Mammary epithelial cell (primary cell): ENCODE measurements at regions not wholly inside any gene's neighbourhood (a gene's known extent, or its start where the extent isn't known, plus 50 kb on each side); places are given as distances from the start of the nearest gene placed in this dataset.

Experiments used
- EZH2 ChIP-seq: IDR thresholded peaks from 2 replicates; pipeline ENCODE4 v1.6.1; 2012; ENCODE audit warnings: low read length, inconsistent platforms, borderline replicate concordance
- TF ChIP-seq, protein P1 (sequence below), 2 donors: IDR thresholded peaks in 1 of 2; conservative IDR thresholded peaks in 1 of 2; 2 replicates each; pipeline ENCODE4 v1.5.1; 2011 to 2012; ENCODE audit warnings: inconsistent platforms in 2 of 2, low read length in 2 of 2, mild to moderate bottlenecking in 2 of 2, control low read depth in 1 of 2, low read depth in 1 of 2; ENCODE audit not compliant: insufficient read depth in 1 of 2; ENCODE audit errors: extremely low read depth in 1 of 2

DNA sequence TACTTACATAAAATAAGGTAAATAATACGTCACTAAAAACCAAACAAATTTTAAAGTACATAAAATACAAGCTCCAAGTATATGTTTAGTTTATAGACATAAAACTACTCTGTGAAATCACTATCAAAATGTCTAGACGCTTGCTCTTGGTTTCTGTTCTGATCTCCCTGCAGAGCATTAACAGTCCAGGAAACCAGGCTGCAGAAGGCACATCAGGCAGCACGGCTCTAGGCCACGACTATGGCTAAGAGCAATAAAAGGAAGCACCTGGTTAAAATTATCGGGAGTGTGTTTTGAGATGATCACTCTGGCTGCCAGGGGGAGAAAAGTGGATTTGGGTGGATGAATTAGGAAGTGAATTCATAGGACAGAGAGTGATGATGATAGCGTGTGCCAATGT lies 196.0 kb upstream of the SPHKAP start:
- TF ChIP-seq, protein P1, sequence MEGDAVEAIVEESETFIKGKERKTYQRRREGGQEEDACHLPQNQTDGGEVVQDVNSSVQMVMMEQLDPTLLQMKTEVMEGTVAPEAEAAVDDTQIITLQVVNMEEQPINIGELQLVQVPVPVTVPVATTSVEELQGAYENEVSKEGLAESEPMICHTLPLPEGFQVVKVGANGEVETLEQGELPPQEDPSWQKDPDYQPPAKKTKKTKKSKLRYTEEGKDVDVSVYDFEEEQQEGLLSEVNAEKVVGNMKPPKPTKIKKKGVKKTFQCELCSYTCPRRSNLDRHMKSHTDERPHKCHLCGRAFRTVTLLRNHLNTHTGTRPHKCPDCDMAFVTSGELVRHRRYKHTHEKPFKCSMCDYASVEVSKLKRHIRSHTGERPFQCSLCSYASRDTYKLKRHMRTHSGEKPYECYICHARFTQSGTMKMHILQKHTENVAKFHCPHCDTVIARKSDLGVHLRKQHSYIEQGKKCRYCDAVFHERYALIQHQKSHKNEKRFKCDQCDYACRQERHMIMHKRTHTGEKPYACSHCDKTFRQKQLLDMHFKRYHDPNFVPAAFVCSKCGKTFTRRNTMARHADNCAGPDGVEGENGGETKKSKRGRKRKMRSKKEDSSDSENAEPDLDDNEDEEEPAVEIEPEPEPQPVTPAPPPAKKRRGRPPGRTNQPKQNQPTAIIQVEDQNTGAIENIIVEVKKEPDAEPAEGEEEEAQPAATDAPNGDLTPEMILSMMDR (conservative IDR thresholded peaks at IDR 0.05 in 1 of 2, IDR thresholded peaks at IDR 0.05 in 1 of 2; ENCODE audit: extremely low read depth in 1 of 2, insufficient read depth in 1 of 2, low read depth in 1 of 2, low read length in 2 of 2): no peak
- no peak for TF ChIP-seq EZH2
